MM.1S (cell line): ENCODE measurements at regions not wholly inside any gene's neighbourhood (a gene's known extent, or its start where the extent isn't known, plus 50 kb on each side); places are given as distances from the start of the nearest gene placed in this dataset.
A peak's percentile ranks its signal among the peaks of the same experiment; 100 is the strongest.

Experiments used
- DNase-seq: peaks from one replicate; pipeline ENCODE4 v3.0.0-alpha.2; 2015
- H2AFZ ChIP-seq: fragments of 300-600 bp; sonication (generic); 2 replicates; pipeline ENCODE4 v1.6.0; 2016; ENCODE audit warnings: antibody characterized with exemption, low read length
- H3F3A ChIP-seq: fragments of 300-600 bp; sonication (generic); 2 replicates; pipeline ENCODE4 v1.6.1; 2016; ENCODE audit warnings: mild to moderate bottlenecking, antibody characterized with exemption, low read length, moderate library complexity, mixed read lengths; ENCODE audit not compliant: insufficient read depth
- H3K27ac ChIP-seq: fragments of 300-600 bp; sonication (generic); 2 replicates; pipeline ENCODE4 v1.5.1; 2016; ENCODE audit warnings: mild to moderate bottlenecking, low read length
- H3K27me3 ChIP-seq: fragments of 300-600 bp; sonication (generic); replicated peaks from 2 replicates; pipeline ENCODE4 v1.6.0; 2016; ENCODE audit warnings: low read length; ENCODE audit not compliant: insufficient read depth
- H3K36me3 ChIP-seq: fragments of 300-600 bp; sonication (generic); replicated peaks from 2 replicates; pipeline ENCODE4 v1.6.1; 2016; ENCODE audit warnings: mild to moderate bottlenecking, low read length, mixed read lengths; ENCODE audit not compliant: insufficient read depth
- H3K4me1 ChIP-seq: fragments of 300-600 bp; sonication (generic); 2 replicates; pipeline ENCODE4 v1.6.1; 2016; ENCODE audit warnings: low read length, mixed read lengths
- H3K4me2 ChIP-seq: fragments of 300-600 bp; sonication (generic); 2 replicates; pipeline ENCODE4 v1.6.0; 2016; ENCODE audit warnings: low read depth, low read length
- H3K4me3 ChIP-seq: fragments of 300-600 bp; sonication (generic); 2 replicates; pipeline ENCODE4 v1.5.1; 2016; ENCODE audit warnings: low read length, mixed read lengths
- H3K79me2 ChIP-seq: fragments of 300-600 bp; sonication (generic); 2 replicates; pipeline ENCODE4 v1.6.1; 2016; ENCODE audit warnings: mixed run types, low read length, mixed read lengths
- H3K9ac ChIP-seq: fragments of 300-600 bp; sonication (generic); 2 replicates; pipeline ENCODE4 v1.6.1; 2016; ENCODE audit warnings: low read length, mixed read lengths
- H3K9me2 ChIP-seq: fragments of 300-600 bp; sonication (generic); replicated peaks from 2 replicates; pipeline ENCODE4 v1.6.1; 2016; ENCODE audit warnings: mild to moderate bottlenecking, low read length, mixed read lengths; ENCODE audit not compliant: insufficient read depth
- H3K9me3 ChIP-seq: fragments of 300-600 bp; sonication (generic); replicated peaks from 2 replicates; pipeline ENCODE4 v1.6.1; 2016; ENCODE audit warnings: mild to moderate bottlenecking, low read length, mixed read lengths; ENCODE audit not compliant: insufficient read depth
- H4K20me1 ChIP-seq: fragments of 300-600 bp; sonication (generic); 2 replicates; pipeline ENCODE4 v1.6.1; 2016; ENCODE audit warnings: mild to moderate bottlenecking, low read length, moderate library complexity, mixed read lengths; ENCODE audit not compliant: insufficient read depth
- EZH2 ChIP-seq: fragments of 300-600 bp; sonication (generic); optimal IDR thresholded peaks from 2 replicates; pipeline ENCODE3; 2017; ENCODE audit warnings: low read depth, mild to moderate bottlenecking, antibody characterized with exemption, low read length, mixed read lengths
- EZH2phosphoT487 ChIP-seq: fragments of 300-600 bp; sonication (generic); IDR thresholded peaks from 2 replicates; pipeline ENCODE4 v1.6.1; 2018; ENCODE audit warnings: antibody characterized with exemption, low read length
- TF ChIP-seq, protein P1 (sequence below): fragments of 300-600 bp; sonication (generic); IDR thresholded peaks from 2 replicates; pipeline ENCODE4 v1.5.1; 2016; ENCODE audit warnings: antibody characterized with exemption, low read length, mixed read lengths

DNA sequence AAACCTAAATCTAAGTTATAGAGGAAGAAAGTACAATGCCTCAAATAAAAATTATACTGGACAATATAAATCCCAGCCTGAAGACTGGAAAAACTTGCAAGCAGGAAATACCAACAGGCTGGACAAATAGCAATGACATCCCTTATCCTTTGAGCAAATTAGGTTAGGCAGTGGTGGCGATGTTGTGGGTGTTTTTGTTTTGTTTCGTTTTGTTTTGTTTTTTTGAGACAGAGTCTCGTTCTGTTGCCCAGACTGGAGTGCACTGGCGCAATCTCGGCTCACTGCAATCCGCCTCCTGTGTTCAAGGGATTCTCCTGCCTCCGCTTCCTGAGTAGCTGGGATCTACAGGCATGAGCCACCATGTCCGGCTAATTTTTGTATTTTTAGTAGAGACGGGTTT is 57.3 kb upstream of the TES start:
- Histone ChIP-seq H3K9ac (no peak overlapping the region), H3K9me3 (no peaks in the 10 kb centered on the region), H3K4me3 (peak overlapping the region; percentile 8; the same call in 1 of the 2 replicates), H3K36me3 (no peaks in the 10 kb centered on the region), H3K4me1 (peaks cover 39% of the 10 kb centered on the region), H3K79me2 (no peaks in the 10 kb centered on the region), H3K9me2 (no peaks in the 10 kb centered on the region), H3K4me2 (peak overlapping the region; percentile 29), H3K27me3 (no peaks in the 10 kb centered on the region), H4K20me1 (no peaks in the 10 kb centered on the region), H3K27ac (no peak overlapping the region), H3F3A (peaks cover 35% of the 10 kb centered on the region), H2AFZ (peak overlapping the region; percentile 2; the same call in 1 of the 2 replicates)
- DNase-seq, result no peak
- TF ChIP-seq, protein P1, sequence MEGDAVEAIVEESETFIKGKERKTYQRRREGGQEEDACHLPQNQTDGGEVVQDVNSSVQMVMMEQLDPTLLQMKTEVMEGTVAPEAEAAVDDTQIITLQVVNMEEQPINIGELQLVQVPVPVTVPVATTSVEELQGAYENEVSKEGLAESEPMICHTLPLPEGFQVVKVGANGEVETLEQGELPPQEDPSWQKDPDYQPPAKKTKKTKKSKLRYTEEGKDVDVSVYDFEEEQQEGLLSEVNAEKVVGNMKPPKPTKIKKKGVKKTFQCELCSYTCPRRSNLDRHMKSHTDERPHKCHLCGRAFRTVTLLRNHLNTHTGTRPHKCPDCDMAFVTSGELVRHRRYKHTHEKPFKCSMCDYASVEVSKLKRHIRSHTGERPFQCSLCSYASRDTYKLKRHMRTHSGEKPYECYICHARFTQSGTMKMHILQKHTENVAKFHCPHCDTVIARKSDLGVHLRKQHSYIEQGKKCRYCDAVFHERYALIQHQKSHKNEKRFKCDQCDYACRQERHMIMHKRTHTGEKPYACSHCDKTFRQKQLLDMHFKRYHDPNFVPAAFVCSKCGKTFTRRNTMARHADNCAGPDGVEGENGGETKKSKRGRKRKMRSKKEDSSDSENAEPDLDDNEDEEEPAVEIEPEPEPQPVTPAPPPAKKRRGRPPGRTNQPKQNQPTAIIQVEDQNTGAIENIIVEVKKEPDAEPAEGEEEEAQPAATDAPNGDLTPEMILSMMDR, result no peak
- TF ChIP-seq EZH2 (no peak), EZH2phosphoT487 (no peak)

DNA sequence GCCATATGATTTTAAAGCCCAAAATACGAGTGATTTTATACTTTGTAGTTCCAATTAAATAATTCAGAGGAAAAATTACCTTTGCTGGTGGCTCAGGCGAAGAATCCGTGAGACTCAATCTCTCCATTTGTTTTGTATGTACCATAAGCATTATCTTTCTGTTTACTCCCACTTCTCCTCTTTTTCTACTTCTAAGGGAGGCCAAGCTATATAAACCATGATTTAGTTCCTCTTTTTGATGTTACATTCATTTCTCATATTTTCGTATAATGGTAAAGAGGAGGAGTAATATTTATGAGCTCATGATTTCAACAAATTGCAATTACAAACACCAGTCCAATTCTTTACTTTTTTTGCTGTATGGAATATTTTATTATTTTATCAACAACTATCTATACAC is 50.6 kb upstream of the TES start:
- Histone ChIP-seq H3K36me3 (no peaks in the 10 kb centered on the region), H3F3A (no peaks in the 10 kb centered on the region), H3K4me1 (peaks cover 16% of the 10 kb centered on the region), H3K79me2 (no peaks in the 10 kb centered on the region), H3K27ac (no peak overlapping the region), H4K20me1 (no peaks in the 10 kb centered on the region), H2AFZ (no peak overlapping the region), H3K4me3 (no peak overlapping the region), H3K27me3 (no peaks in the 10 kb centered on the region), H3K9ac (no peak overlapping the region), H3K9me3 (no peaks in the 10 kb centered on the region), H3K9me2 (no peaks in the 10 kb centered on the region), H3K4me2 (no peak overlapping the region)
- TF ChIP-seq, protein P1, result no peak
- no peak for TF ChIP-seq EZH2
- TF ChIP-seq EZH2phosphoT487, result no peak
- no peak for DNase-seq
